ENCODE measurements at regions not wholly inside any gene's neighbourhood (a gene's known extent, or its start where the extent isn't known, plus 50 kb on each side); places are given as distances from the start of the nearest gene placed in this dataset.
"Not testable (repeated sequence)": the region's sequence is repeated elsewhere in the genome, so short reads cannot be mapped to it uniquely, and the experiment has no call there.

GRCh38 chr6:113029161-113029560 is 682.0 kb downstream of the RFPL4B start:
- not testable (repeated sequence) for DNase-seq

- DNase-seq = no peak
These were observed 684.6 kb downstream of the RFPL4B start for GRCh38 chr6:113031591-113032238.

- DNase-seq = no peak
These were observed 691.9 kb downstream of the RFPL4B start for GRCh38 chr6:113039005-113039404.

- no peak for DNase-seq
These were observed 700.0 kb downstream of the RFPL4B start for GRCh38 chr6:113047148-113047547.

- DNase-seq = no peak
These were observed 700.8 kb downstream of the RFPL4B start for GRCh38 chr6:113047932-113048331.

- DNase-seq = no peak
These were observed 701.6 kb downstream of the RFPL4B start for GRCh38 chr6:113048741-113049140.

- no peak for DNase-seq
These were observed 702.1 kb downstream of the RFPL4B start for GRCh38 chr6:113049190-113049589.

GRCh38 chr6:113050010-113050858 is 703.1 kb downstream of the RFPL4B start:
- no peak for DNase-seq

GRCh38 chr6:113050979-113051378 is 703.8 kb downstream of the RFPL4B start:
- DNase-seq = no peak

- no peak for DNase-seq
These were observed 705.4 kb downstream of the RFPL4B start for GRCh38 chr6:113052506-113052905.

GRCh38 chr6:113055061-113055460 is 707.9 kb downstream of the RFPL4B start:
- DNase-seq = no peak

- no peak for DNase-seq
These were observed 708.9 kb downstream of the RFPL4B start for GRCh38 chr6:113055998-113056397.

GRCh38 chr6:113057567-113058053 is 710.5 kb downstream of the RFPL4B start:
- DNase-seq = no peak

GRCh38 chr6:113060664-113061063 is 713.5 kb downstream of the RFPL4B start:
- no peak for DNase-seq

- no peak for DNase-seq
These were observed 718.5 kb downstream of the RFPL4B start for GRCh38 chr6:113065611-113066010.

- no peak for DNase-seq
These were observed 720.6 kb downstream of the RFPL4B start for GRCh38 chr6:113067612-113068275.

GRCh38 chr6:113068570-113068969 is 721.4 kb downstream of the RFPL4B start:
- DNase-seq = no peak

GRCh38 chr6:113070681-113071080 is 723.6 kb downstream of the RFPL4B start:
- DNase-seq = not testable (repeated sequence)

GRCh38 chr6:113073611-113074191 is 726.6 kb downstream of the RFPL4B start:
- no peak for DNase-seq

GRCh38 chr6:113076116-113076515 is 729.0 kb downstream of the RFPL4B start:
- no peak for DNase-seq

- no peak for DNase-seq
These were observed 729.7 kb downstream of the RFPL4B start for GRCh38 chr6:113076816-113077215.

GRCh38 chr6:113077794-113078193 is 730.7 kb downstream of the RFPL4B start:
- no peak for DNase-seq
